Panc1 (cell line): ENCODE measurements at regions not wholly inside any gene's neighbourhood (a gene's known extent, or its start where the extent isn't known, plus 50 kb on each side); places are given as distances from the start of the nearest gene placed in this dataset.

Experiments used
- ATAC-seq: fragments of 200-7000 bp; cut with Tn5 transposase; 2 replicates; pipeline ENCODE4 v1.9.1; 2020; ENCODE audit warnings: mild to moderate bottlenecking, moderate library complexity
- BruUV-seq: library from RNA; stranded (reverse); fragments of 400-500 nt; replicated peaks from 2 replicates; lab custom pipeline; 2021; lab: Mats Ljungman, UMichigan
- CTCF ChIA-PET: fragments of 300-600 bp; sonication (Branson Sonifier 250); formaldehyde crosslinking; loops from one replicate; lab custom pipeline; 2022; ENCODE audit warnings: antibody characterized with exemption; lab: Charles Lee
- POLR2A ChIA-PET: fragments of 300-600 bp; sonication (Branson Sonifier 250); formaldehyde crosslinking; loops from one replicate; lab custom pipeline; 2022; ENCODE audit warnings: antibody characterized with exemption; lab: Charles Lee
- DNase-seq: peaks from one replicate; pipeline ENCODE4 v3.0.0-alpha.2; 2010; ENCODE audit warnings: low read depth, low spot score
- H3K27ac ChIP-seq: 2 replicates; pipeline ENCODE4 v1.5.1; 2011; ENCODE audit warnings: mild to moderate bottlenecking, low read length, inconsistent platforms
- H3K27me3 ChIP-seq: fragments of 200-500 bp; sonication (Bioruptor generic); 2 replicates; pipeline ENCODE4 v1.6.0; 2014; ENCODE audit warnings: low read length, inconsistent platforms; ENCODE audit not compliant: control insufficient read depth, insufficient read depth
- H3K36me3 ChIP-seq: fragments of 200-500 bp; sonication (Bioruptor generic); 2 replicates; pipeline ENCODE4 v1.5.1; 2014; ENCODE audit warnings: inconsistent platforms, mild to moderate bottlenecking, low read length, moderate library complexity; ENCODE audit not compliant: control insufficient read depth, insufficient read depth
- H3K4me1 ChIP-seq: 2 replicates; pipeline ENCODE4 v1.5.1; 2011; ENCODE audit warnings: inconsistent platforms, mild to moderate bottlenecking, low read length, moderate library complexity; ENCODE audit not compliant: control insufficient read depth, insufficient read depth
- H3K4me3 ChIP-seq, 2 experiments: 2 replicates each; pipeline ENCODE4 v1.5.1; 2011 to 2012; ENCODE audit warnings: low read depth in 2 of 2, low read length in 2 of 2, mild to moderate bottlenecking in 2 of 2, inconsistent platforms in 1 of 2, moderate library complexity in 1 of 2
- H3K9me3 ChIP-seq: fragments of 200-500 bp; sonication (Bioruptor generic); 2 replicates; pipeline ENCODE4 v1.5.1; 2014; ENCODE audit warnings: low read depth, mild to moderate bottlenecking, inconsistent platforms, low read length, moderate library complexity; ENCODE audit not compliant: control insufficient read depth, insufficient read depth
- CTCF ChIP-seq: fragments of 450-650 bp; IDR thresholded peaks from 2 replicates; pipeline ENCODE4 v1.5.1; 2017; ENCODE audit warnings: mild to moderate bottlenecking
- POLR2AphosphoS5 ChIP-seq: IDR thresholded peaks from 2 replicates; pipeline ENCODE4 v1.6.1; 2012; ENCODE audit warnings: mild to moderate bottlenecking, low read depth, low read length, moderate library complexity
- REST ChIP-seq, 2 experiments: IDR thresholded peaks; 2 replicates each; pipeline ENCODE4 v1.6.1; 2011 to 2012; ENCODE audit warnings: low read depth in 2 of 2, control low read depth in 1 of 2, low read length in 1 of 2, mild to moderate bottlenecking in 1 of 2, moderate library complexity in 1 of 2; ENCODE audit not compliant: insufficient read depth in 1 of 2
- SIN3A ChIP-seq: IDR thresholded peaks from 2 replicates; pipeline ENCODE4 v1.6.1; 2012; ENCODE audit warnings: low read depth, mild to moderate bottlenecking, low read length, moderate library complexity, borderline replicate concordance; ENCODE audit not compliant: insufficient read depth
- TCF7L2 ChIP-seq: IDR thresholded peaks from 2 replicates; pipeline ENCODE4 v1.6.1; 2011; ENCODE audit warnings: mild to moderate bottlenecking, low read depth, low read length, inconsistent platforms
- in situ Hi-C: cut with HindIII; loops from 2 replicates; pipeline ENCODE4 v1.10.0; 2016; ENCODE audit warnings: low sequenced_read_pairs, low pct_unique_long_range_greater_than_20kb
- intact Hi-C: fragments of 100-400 bp; cut with micrococcal nuclease; formaldehyde crosslinking; loops from one replicate; pipeline ENCODE4 v1.10.0; 2022; ENCODE audit not compliant: unreplicated experiment

DNA sequence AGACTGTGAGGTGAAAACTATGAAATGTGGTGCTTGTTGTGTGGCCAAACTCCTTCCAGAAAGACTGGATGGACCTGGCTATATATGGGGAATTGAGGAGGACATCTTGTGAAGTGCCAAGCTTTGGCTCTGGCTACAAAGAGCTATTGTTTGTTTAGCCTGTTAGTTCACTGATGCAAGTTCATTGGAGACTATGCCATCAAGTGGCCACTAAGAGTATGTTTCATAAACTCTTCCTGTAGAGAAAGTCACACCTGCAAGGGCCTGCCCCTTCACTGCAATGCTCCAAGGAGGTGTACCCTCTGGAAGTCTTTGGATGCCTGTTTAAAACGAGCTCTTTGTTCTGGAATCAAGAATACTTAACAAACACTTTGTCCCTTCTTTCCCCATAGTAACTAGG is 382.0 kb downstream of the GABRG1 start:
- no peak overlapping the region for H3K4me3 ChIP-seq
- intact Hi-C loops: no loop called here
- no peaks in the 10 kb centered on the region for H3K36me3 ChIP-seq
- H3K4me1 ChIP-seq: no peaks in the 10 kb centered on the region
- DNase-seq (no peak), ATAC-seq (no peak)
- ChIA-PET POLR2A (no interaction called here), CTCF (no interaction called here)
- BruUV-seq: no TSS peak
- in situ Hi-C loops: no loop called here
- H3K9me3 ChIP-seq: no peaks in the 10 kb centered on the region
- H3K27ac ChIP-seq: no peak overlapping the region
- TF ChIP-seq CTCF (no peak), REST (IDR thresholded peaks at IDR 0.05; ENCODE audit: insufficient read depth in 1 of 2, low read depth in 2 of 2, low read length in 1 of 2) (no peak), SIN3A (no peak), POLR2AphosphoS5 (no peak), TCF7L2 (no peak)
- H3K27me3 ChIP-seq: no peaks in the 10 kb centered on the region

DNA sequence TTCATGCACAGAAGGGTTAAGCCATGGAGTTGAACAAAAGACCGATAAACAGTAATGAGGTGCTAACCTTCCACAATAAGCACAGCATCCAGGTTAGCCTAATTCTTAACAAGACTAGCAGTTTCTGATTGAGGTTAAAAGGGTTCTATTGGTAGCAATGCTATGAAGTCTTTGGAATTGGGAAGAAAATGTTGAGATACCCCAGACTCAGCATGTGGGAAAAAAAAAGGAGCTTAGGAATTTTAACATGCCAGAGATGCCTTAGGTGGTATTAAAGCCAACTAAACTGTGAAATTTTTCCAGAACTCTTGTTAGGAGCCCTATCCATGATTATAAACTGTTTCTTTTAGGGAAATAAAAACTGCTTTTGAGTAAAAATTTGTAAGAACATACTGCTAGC is 391.7 kb downstream of the GABRG1 start:
- H3K27me3 ChIP-seq: no peaks in the 10 kb centered on the region
- CTCF ChIA-PET: no interaction called here
- H3K9me3 ChIP-seq: no peaks in the 10 kb centered on the region
- no peak overlapping the region for H3K27ac ChIP-seq
- ATAC-seq (no peak), DNase-seq (no peak)
- no TSS peak for BruUV-seq
- no peaks in the 10 kb centered on the region for H3K36me3 ChIP-seq
- H3K4me1 ChIP-seq: no peaks in the 10 kb centered on the region
- no peak for TF ChIP-seq REST (IDR thresholded peaks at IDR 0.05; ENCODE audit: insufficient read depth in 1 of 2, low read depth in 2 of 2, low read length in 1 of 2)
- TF ChIP-seq POLR2AphosphoS5: no peak
- no peak for TF ChIP-seq SIN3A
- TF ChIP-seq CTCF: no peak
- no peak for TF ChIP-seq TCF7L2
- POLR2A ChIA-PET: no interaction called here
- intact Hi-C loops (no loop called here), in situ Hi-C loops (no loop called here)
- H3K4me3 ChIP-seq: no peak overlapping the region
